ENCODE measurements at regions not wholly inside any gene's neighbourhood (a gene's known extent, or its start where the extent isn't known, plus 50 kb on each side); places are given as distances from the start of the nearest gene placed in this dataset.

GRCh38 chr12:14252697-14253096, 112.8 kb upstream of the ATF7IP start:
- no peak for TF ChIP-seq CTCF (IDR thresholded peaks at IDR 0.05; ENCODE audit: low read depth, low read length, missing control alignments)
- H3K4me3 ChIP-seq (ENCODE audit: low read depth, low read length): no peak overlapping the region
- DNase-seq (ENCODE audit: low read depth): no peak

GRCh38 chr12:14253496-14253895, 112.0 kb upstream of the ATF7IP start:
- H3K4me3 ChIP-seq (ENCODE audit: low read depth, low read length): no peak overlapping the region
- no peak for TF ChIP-seq CTCF (IDR thresholded peaks at IDR 0.05; ENCODE audit: low read depth, low read length, missing control alignments)
- no peak for DNase-seq (ENCODE audit: low read depth)

GRCh38 chr12:14254781-14255180, 110.7 kb upstream of the ATF7IP start:
- DNase-seq (ENCODE audit: low read depth): no peak
- no peak overlapping the region for H3K4me3 ChIP-seq (ENCODE audit: low read depth, low read length)
- TF ChIP-seq CTCF (IDR thresholded peaks at IDR 0.05; ENCODE audit: low read depth, low read length, missing control alignments): no peak

GRCh38 chr12:14256121-14256520, 109.4 kb upstream of the ATF7IP start:
- no peak for DNase-seq (ENCODE audit: low read depth)
- no peak overlapping the region for H3K4me3 ChIP-seq (ENCODE audit: low read depth, low read length)
- TF ChIP-seq CTCF (IDR thresholded peaks at IDR 0.05; ENCODE audit: low read depth, low read length, missing control alignments): no peak

- peak; percentile 75 for DNase-seq (ENCODE audit: low read depth)
- peak; percentile 71 for TF ChIP-seq CTCF (IDR thresholded peaks at IDR 0.05; ENCODE audit: low read depth, low read length, missing control alignments)
- H3K4me3 ChIP-seq (ENCODE audit: low read depth, low read length): no peak overlapping the region
These were observed 108.8 kb upstream of the ATF7IP start for GRCh38 chr12:14256555-14257169.

GRCh38 chr12:14257303-14257733, 108.2 kb upstream of the ATF7IP start:
- TF ChIP-seq CTCF (IDR thresholded peaks at IDR 0.05; ENCODE audit: low read depth, low read length, missing control alignments): no peak
- no peak overlapping the region for H3K4me3 ChIP-seq (ENCODE audit: low read depth, low read length)
- no peak for DNase-seq (ENCODE audit: low read depth)

Data from GM12864 (cell line).